ENCODE measurements at regions not wholly inside any gene's neighbourhood (a gene's known extent, or its start where the extent isn't known, plus 50 kb on each side); places are given as distances from the start of the nearest gene placed in this dataset.

DNA sequence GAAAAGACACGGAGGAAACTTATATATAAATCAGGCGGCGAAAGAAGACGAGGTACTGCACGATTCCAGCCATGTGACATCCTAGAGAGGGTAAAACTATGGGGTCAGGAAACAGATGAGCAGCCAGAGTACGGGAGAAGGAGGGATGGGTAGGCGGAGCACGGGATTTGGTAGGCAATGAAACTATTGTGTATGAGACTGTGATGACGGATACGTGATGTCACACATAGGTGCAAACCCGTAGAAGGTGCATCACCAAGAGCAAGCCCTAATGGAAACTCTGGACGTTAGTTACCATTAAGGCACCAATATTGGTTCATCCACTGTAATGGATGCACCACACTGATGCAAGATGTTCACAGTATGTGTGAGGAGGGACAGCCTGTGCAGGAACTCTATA lies 93.8 kb upstream of the MGMT start:
- H3K27ac ChIP-seq (ENCODE audit: low read length), result no peak overlapping the region
- H3K79me2 ChIP-seq (ENCODE audit: insufficient read depth, low read length), result no peaks in the 10 kb centered on the region
- H3K4me2 ChIP-seq (ENCODE audit: insufficient read depth, low read length), result no peak overlapping the region
- no peaks in the 10 kb centered on the region for H3K9me3 ChIP-seq (ENCODE audit: insufficient read depth, low read length, severe bottlenecking)
- no peaks in the 10 kb centered on the region for H4K20me1 ChIP-seq (ENCODE audit: insufficient read depth, low read length)
- no peak overlapping the region for H3K9ac ChIP-seq (ENCODE audit: low read depth, low read length)
- peaks cover 26% of the 10 kb centered on the region for H3K27me3 ChIP-seq (ENCODE audit: insufficient read depth, low read length, poor library complexity)
- DNase-seq, result no peak
- ATAC-seq (ENCODE audit: insufficient read depth, low read depth), result no peak
- H3K4me3 ChIP-seq (ENCODE audit: low read depth in 1 of 2, low read length in 2 of 2), result no peak overlapping the region
- no peaks in the 10 kb centered on the region for H3K36me3 ChIP-seq (ENCODE audit: insufficient read depth, low read length)
- H3K4me1 ChIP-seq (ENCODE audit: insufficient read depth, low read length), result no peaks in the 10 kb centered on the region
- H2AFZ ChIP-seq (ENCODE audit: low read depth, low read length), result no peak overlapping the region
- TF ChIP-seq EZH2 (IDR thresholded peaks at IDR 0.05; ENCODE audit: borderline replicate concordance, low read depth, low read length, severe bottlenecking) (no peak), CTCF (IDR thresholded peaks at IDR 0.05; ENCODE audit: borderline replicate concordance, extremely low read depth, low read length, poor library complexity, severe bottlenecking) (no peak)

DNA sequence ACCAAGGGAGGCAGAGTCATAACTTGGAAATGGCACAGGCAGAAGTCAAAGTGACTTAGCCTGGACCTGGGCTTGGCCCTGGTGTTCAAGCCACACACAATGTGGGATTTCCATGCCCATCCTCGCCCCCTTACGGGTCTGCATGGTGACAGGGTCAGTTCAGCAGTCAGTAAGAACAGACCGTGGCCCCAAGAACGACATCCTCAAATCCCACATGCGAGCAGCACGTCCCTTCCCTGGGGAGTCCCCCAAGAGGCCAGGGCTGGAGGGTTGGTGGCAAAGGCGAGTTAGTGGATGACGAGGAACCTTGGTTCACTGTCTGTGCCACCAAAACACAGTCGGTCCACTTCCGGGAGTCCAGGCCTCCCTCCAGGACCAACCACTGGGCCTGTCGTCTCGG lies 93.3 kb upstream of the MGMT start:
- no peak overlapping the region for H3K4me3 ChIP-seq (ENCODE audit: low read depth in 1 of 2, low read length in 2 of 2)
- no peak overlapping the region for H3K4me2 ChIP-seq (ENCODE audit: insufficient read depth, low read length)
- H4K20me1 ChIP-seq (ENCODE audit: insufficient read depth, low read length), result no peaks in the 10 kb centered on the region
- no peak overlapping the region for H2AFZ ChIP-seq (ENCODE audit: low read depth, low read length)
- ATAC-seq (ENCODE audit: insufficient read depth, low read depth) (no peak), DNase-seq (no peak)
- H3K36me3 ChIP-seq (ENCODE audit: insufficient read depth, low read length), result no peaks in the 10 kb centered on the region
- no peak overlapping the region for H3K9ac ChIP-seq (ENCODE audit: low read depth, low read length)
- TF ChIP-seq EZH2 (IDR thresholded peaks at IDR 0.05; ENCODE audit: borderline replicate concordance, low read depth, low read length, severe bottlenecking), result no peak
- TF ChIP-seq CTCF (IDR thresholded peaks at IDR 0.05; ENCODE audit: borderline replicate concordance, extremely low read depth, low read length, poor library complexity, severe bottlenecking), result no peak
- H3K79me2 ChIP-seq (ENCODE audit: insufficient read depth, low read length), result no peaks in the 10 kb centered on the region
- peaks cover 26% of the 10 kb centered on the region for H3K27me3 ChIP-seq (ENCODE audit: insufficient read depth, low read length, poor library complexity)
- no peaks in the 10 kb centered on the region for H3K4me1 ChIP-seq (ENCODE audit: insufficient read depth, low read length)
- H3K9me3 ChIP-seq (ENCODE audit: insufficient read depth, low read length, severe bottlenecking), result no peaks in the 10 kb centered on the region
- no peak overlapping the region for H3K27ac ChIP-seq (ENCODE audit: low read length)

GRCh38 chr10:129375171-129375570 lies 91.9 kb upstream of the MGMT start:
- Histone ChIP-seq H3K27ac (ENCODE audit: low read length) (no peak overlapping the region), H3K4me2 (ENCODE audit: insufficient read depth, low read length) (no peak overlapping the region), H3K9me3 (ENCODE audit: insufficient read depth, low read length, severe bottlenecking) (no peaks in the 10 kb centered on the region), H3K4me1 (ENCODE audit: insufficient read depth, low read length) (no peaks in the 10 kb centered on the region), H4K20me1 (ENCODE audit: insufficient read depth, low read length) (no peaks in the 10 kb centered on the region), H3K9ac (ENCODE audit: low read depth, low read length) (no peak overlapping the region), H3K27me3 (ENCODE audit: insufficient read depth, low read length, poor library complexity) (peaks cover 18% of the 10 kb centered on the region), H3K36me3 (ENCODE audit: insufficient read depth, low read length) (no peaks in the 10 kb centered on the region), H3K4me3 (ENCODE audit: low read depth in 1 of 2, low read length in 2 of 2) (no peak overlapping the region), H2AFZ (ENCODE audit: low read depth, low read length) (no peak overlapping the region), H3K79me2 (ENCODE audit: insufficient read depth, low read length) (no peaks in the 10 kb centered on the region)
- no peak for ATAC-seq (ENCODE audit: insufficient read depth, low read depth)
- TF ChIP-seq CTCF (IDR thresholded peaks at IDR 0.05; ENCODE audit: borderline replicate concordance, extremely low read depth, low read length, poor library complexity, severe bottlenecking), result no peak
- TF ChIP-seq EZH2 (IDR thresholded peaks at IDR 0.05; ENCODE audit: borderline replicate concordance, low read depth, low read length, severe bottlenecking), result no peak
- DNase-seq, result no peak

- no peak for TF ChIP-seq EZH2 (IDR thresholded peaks at IDR 0.05; ENCODE audit: borderline replicate concordance, low read depth, low read length, severe bottlenecking)
- Histone ChIP-seq H3K9ac (ENCODE audit: low read depth, low read length) (no peak overlapping the region), H3K79me2 (ENCODE audit: insufficient read depth, low read length) (no peaks in the 10 kb centered on the region), H3K36me3 (ENCODE audit: insufficient read depth, low read length) (no peaks in the 10 kb centered on the region), H3K27ac (ENCODE audit: low read length) (no peak overlapping the region), H3K4me1 (ENCODE audit: insufficient read depth, low read length) (no peaks in the 10 kb centered on the region), H3K9me3 (ENCODE audit: insufficient read depth, low read length, severe bottlenecking) (no peaks in the 10 kb centered on the region), H3K4me3 (ENCODE audit: low read depth in 1 of 2, low read length in 2 of 2) (no peak overlapping the region), H3K27me3 (ENCODE audit: insufficient read depth, low read length, poor library complexity) (peaks cover 18% of the 10 kb centered on the region), H2AFZ (ENCODE audit: low read depth, low read length) (no peak overlapping the region), H4K20me1 (ENCODE audit: insufficient read depth, low read length) (no peaks in the 10 kb centered on the region), H3K4me2 (ENCODE audit: insufficient read depth, low read length) (no peak overlapping the region)
- ATAC-seq (ENCODE audit: insufficient read depth, low read depth) (no peak), DNase-seq (no peak)
These were observed 91.1 kb upstream of the MGMT start for GRCh38 chr10:129375912-129376311.
